Aorta (tissue), 5 donors: ENCODE measurements at regions not wholly inside any gene's neighbourhood (a gene's known extent, or its start where the extent isn't known, plus 50 kb on each side); places are given as distances from the start of the nearest gene placed in this dataset.

ENCODE experiments used
- ATAC-seq: fragments of 200-7000 bp; cut with Tn5 transposase; one replicate; pipeline ENCODE4 v1.9.1; 2022; ENCODE audit warnings: moderate library complexity; ENCODE audit not compliant: low FRiP score
- DNase-seq, 2 donors: peaks; one replicate each; pipeline ENCODE4 v3.0.0-alpha.2; 2020
- H3K27ac ChIP-seq, 2 donors: one replicate each; pipeline ENCODE4 v1.5.1; 2013; ENCODE audit warnings: low read length in 2 of 2, mild to moderate bottlenecking in 2 of 2, moderate library complexity in 2 of 2, control low read depth in 1 of 2, inconsistent platforms in 1 of 2, low read depth in 1 of 2
- H3K27me3 ChIP-seq, 2 donors: one replicate each; pipeline ENCODE4 v1.6.1; 2013; ENCODE audit warnings: control low read depth in 1 of 2, low read length in 1 of 2, mild to moderate bottlenecking in 1 of 2, moderate library complexity in 1 of 2; ENCODE audit not compliant: insufficient read depth in 2 of 2, control insufficient read depth in 1 of 2
- H3K36me3 ChIP-seq, 2 donors: one replicate each; pipeline ENCODE4 v1.6.1; 2013; ENCODE audit warnings: control low read depth in 1 of 2, low read length in 1 of 2, mild to moderate bottlenecking in 1 of 2; ENCODE audit not compliant: insufficient read depth in 2 of 2, control insufficient read depth in 1 of 2
- H3K4me1 ChIP-seq, 2 donors: one replicate each; pipeline ENCODE4 v1.6.1; 2013; ENCODE audit warnings: low read length in 2 of 2, control low read depth in 1 of 2, mild to moderate bottlenecking in 1 of 2, moderate library complexity in 1 of 2; ENCODE audit not compliant: insufficient read depth in 2 of 2, control insufficient read depth in 1 of 2
- H3K4me3 ChIP-seq, 2 donors: one replicate each; pipeline ENCODE4 v1.5.1; 2013; ENCODE audit warnings: low read length in 2 of 2, control low read depth in 1 of 2, mild to moderate bottlenecking in 1 of 2
- H3K9me3 ChIP-seq: one replicate; pipeline ENCODE4 v1.6.1; 2013; ENCODE audit warnings: mild to moderate bottlenecking, low read length; ENCODE audit not compliant: control insufficient read depth
- WGBS, 2 donors: extraction: QIAGEN DNeasy Blood & Tissue Kit; methylation state at CpG; one replicate each; pipeline ENCODE4 v1.1.7; 2013; 5-methylcytosine and 5-hydroxymethylcytosine counted together
- intact Hi-C, 2 donors: fragments of 100-400 bp; cut with DNase I; formaldehyde crosslinking; loops; one replicate each; pipeline versions ENCODE4 v1.14.2 to v1.15.0; 2022
- donor health status: healthy with polysubstance abuse.
- donor health status: Bipolar disorder and iron deficiency.
- donor health status: DM: no; HTN: no; CAD: no.
- donor health status: DM: no; HTN: no; CAD: no.
- donor health status: DM: yes; HTN: yes; CAD: no.

DNA sequence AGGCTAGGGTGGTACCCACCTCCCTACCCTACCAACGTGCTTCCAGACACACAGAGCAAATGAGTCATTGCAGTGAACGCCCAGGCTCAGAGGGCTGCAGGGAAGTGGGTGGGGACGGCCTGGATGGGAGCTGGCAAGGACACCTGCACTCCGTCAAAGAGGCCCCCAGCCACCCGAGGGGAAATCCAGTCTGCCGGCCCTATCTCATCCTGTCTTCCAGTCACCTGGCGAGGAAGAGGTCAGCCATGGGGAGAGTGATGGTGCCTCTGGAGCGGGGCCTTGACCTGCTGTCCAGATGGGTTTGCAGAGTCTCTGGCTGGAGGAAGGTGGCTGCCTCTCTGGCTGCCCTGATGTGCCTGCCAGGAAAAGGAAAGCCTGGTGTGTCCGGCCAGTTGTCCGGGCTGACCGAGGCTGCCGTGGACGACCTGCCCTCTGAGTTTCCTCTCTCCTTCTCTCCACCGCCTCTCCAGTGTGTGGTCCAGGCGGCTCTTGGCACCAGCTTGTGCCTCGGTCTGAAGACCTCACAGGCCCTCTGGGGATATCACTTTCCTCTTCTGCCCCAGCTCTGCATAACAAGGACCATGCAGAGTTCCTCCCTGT, 209.7 kb upstream of the COPS8 start:
- Histone ChIP-seq H3K36me3 (no peaks in the 10 kb centered on the region), H3K4me3 (no peak overlapping the region), H3K27me3 (no peaks in the 10 kb centered on the region), H3K27ac (no peak overlapping the region), H3K4me1 (no peaks in the 10 kb centered on the region), H3K9me3 (no peaks in the 10 kb centered on the region)
- DNase-seq (peak in 1 of 2 donors; percentile 74), ATAC-seq (peak; percentile 59)
- intact Hi-C loops: no loop called here
- WGBS, 2 donors: 86 to 90% methylated on average over 16 of the region's 16 CpGs

DNA sequence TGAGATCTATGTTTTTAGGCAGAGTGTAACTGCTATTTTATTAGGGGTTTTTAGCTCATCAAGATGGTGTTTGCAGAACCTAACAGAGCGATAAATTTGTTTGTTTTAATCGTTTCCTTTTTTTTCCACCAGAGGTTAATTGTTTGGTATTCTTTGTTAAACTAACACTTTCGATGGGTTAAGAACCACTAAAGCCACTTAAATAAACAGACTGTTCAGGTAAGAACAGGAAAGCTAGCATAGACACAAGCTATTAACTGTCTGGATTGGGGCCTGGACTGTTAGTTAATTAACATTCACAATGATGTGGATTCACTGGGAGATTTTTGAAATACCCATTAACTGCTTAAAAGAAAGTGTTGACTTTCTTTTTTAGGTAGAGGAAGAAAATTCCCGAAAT, 209.0 kb upstream of the COPS8 start:
- H3K36me3 ChIP-seq: no peaks in the 10 kb centered on the region
- no peak overlapping the region for H3K27ac ChIP-seq
- H3K9me3 ChIP-seq: no peaks in the 10 kb centered on the region
- no peaks in the 10 kb centered on the region for H3K27me3 ChIP-seq
- H3K4me3 ChIP-seq: no peak overlapping the region
- intact Hi-C loops: no loop called here
- no peaks in the 10 kb centered on the region for H3K4me1 ChIP-seq
- DNase-seq (no peak), ATAC-seq (no peak)
- 93 to 94% methylated on average over 4 of the region's 4 CpGs for WGBS, 2 donors

DNA sequence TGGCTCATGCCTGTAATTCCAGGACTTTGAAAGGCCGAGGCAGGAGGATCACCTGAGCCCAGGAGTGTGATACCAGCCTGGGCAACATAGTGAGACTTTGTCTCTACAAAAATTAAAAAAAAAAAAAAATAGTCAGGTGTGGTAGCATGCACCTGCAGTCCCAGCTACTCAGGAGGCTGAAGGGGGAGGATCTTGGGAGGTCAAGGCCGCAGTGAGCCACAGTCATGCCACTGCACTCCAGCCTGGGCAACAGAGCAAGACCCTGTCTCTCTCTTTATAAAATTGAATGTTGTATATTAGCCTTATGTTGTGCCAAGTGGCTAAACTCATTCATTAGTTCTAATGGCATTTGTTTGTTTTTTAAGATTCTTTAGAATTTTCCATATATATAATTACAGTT, 207.7 kb upstream of the COPS8 start:
- no peak for DNase-seq
- no peaks in the 10 kb centered on the region for H3K9me3 ChIP-seq
- no peak overlapping the region for H3K27ac ChIP-seq
- no peak for ATAC-seq
- intact Hi-C loops: no loop called here
- no peaks in the 10 kb centered on the region for H3K27me3 ChIP-seq
- H3K4me3 ChIP-seq: no peak overlapping the region
- no peaks in the 10 kb centered on the region for H3K4me1 ChIP-seq
- H3K36me3 ChIP-seq: no peaks in the 10 kb centered on the region
- WGBS, 2 donors: 97 to 100% methylated on average over 2 of the region's 2 CpGs

DNA sequence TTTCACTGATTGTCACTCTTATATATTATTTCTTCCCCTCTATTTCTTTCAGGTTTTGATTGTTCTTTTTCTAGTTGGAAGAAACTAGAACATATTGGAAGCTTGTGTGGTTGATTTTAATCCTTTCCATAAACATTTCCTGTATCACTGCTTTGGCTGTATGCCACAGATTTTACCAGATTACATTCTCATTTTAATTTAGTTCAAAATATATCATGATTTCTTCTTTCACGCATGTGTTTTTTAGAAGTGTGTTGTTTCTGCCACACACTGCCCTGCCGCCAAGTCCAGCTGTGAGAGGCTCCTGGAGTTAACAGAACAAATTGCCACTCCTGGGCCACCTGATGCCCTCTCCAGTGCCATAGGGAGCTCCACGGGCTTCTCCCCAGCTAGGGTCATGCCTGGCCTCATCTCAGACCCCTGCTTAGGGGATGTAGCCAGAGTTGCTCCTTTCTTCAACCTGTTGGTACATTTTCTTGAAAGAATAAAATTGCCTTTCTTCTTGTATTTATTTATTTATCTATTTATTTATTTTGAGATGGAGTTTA, 206.2 kb upstream of the COPS8 start:
- Histone ChIP-seq H3K4me3 (no peak overlapping the region), H3K27me3 (no peaks in the 10 kb centered on the region), H3K9me3 (no peaks in the 10 kb centered on the region), H3K36me3 (no peaks in the 10 kb centered on the region), H3K4me1 (no peaks in the 10 kb centered on the region), H3K27ac (no peak overlapping the region)
- intact Hi-C loops: no loop called here
- peak in 1 of 2 donors; percentile 26 for DNase-seq
- 89 to 91% methylated on average over 3 of the region's 3 CpGs for WGBS, 2 donors
- ATAC-seq: no peak

DNA sequence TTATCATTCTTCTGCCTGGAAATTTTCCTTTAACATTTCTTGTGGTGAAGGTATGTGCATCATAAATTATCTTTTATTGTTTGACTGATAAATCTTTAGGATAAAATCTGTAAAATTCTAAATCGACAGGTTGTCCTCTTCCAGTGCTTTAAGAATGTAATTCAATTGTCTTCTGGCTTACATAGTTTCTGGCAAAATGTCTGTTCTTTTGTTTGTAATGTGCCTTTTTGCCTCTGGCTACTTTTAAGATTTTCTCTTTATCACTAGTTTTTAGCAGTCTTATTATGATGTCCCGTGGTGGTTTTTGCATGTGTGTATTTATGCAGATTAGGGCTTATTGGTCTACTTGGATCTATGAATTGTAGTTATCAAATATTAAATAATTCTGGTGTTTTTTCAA, 203.6 kb upstream of the COPS8 start:
- ATAC-seq (no peak), DNase-seq (no peak)
- WGBS, 2 donors: 91 to 94% methylated on average over 2 of the region's 2 CpGs
- no peaks in the 10 kb centered on the region for H3K4me1 ChIP-seq
- no peaks in the 10 kb centered on the region for H3K36me3 ChIP-seq
- no peaks in the 10 kb centered on the region for H3K27me3 ChIP-seq
- no peak overlapping the region for H3K4me3 ChIP-seq
- H3K27ac ChIP-seq: no peak overlapping the region
- no peaks in the 10 kb centered on the region for H3K9me3 ChIP-seq
- intact Hi-C loops: loop anchor here (10.0 kb wide), 4 partner anchors 77 to 307 kb away; no protein-coding TSS in a partner anchor

DNA sequence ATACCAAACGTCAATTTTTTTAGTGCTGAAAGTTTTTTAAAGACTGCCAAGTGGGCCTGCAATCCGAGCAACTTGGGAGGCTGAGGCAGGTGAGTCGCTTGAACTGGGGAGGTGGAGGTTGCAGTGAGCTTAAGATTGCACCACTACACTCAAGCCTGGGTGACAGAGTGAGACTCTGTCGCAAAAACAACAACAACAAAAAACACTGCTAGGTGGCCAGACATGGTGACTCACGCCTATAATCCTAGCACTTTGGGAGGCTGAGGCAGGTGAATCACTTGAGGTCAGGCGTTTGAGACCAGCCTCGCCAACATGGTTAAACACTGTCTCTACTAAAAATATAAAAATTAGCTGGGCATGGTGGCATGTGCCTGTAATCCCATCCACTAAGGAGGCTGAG, 202.8 kb upstream of the COPS8 start:
- Histone ChIP-seq H3K9me3 (no peaks in the 10 kb centered on the region), H3K4me3 (no peak overlapping the region), H3K36me3 (no peaks in the 10 kb centered on the region), H3K27me3 (no peaks in the 10 kb centered on the region), H3K4me1 (peaks cover 1 to 2% of the 10 kb centered on the region in 2 donors), H3K27ac (no peak overlapping the region)
- DNase-seq (no peak), ATAC-seq (no peak)
- intact Hi-C loops: loop anchor here (10.0 kb wide), 4 partner anchors 78 to 308 kb away; no protein-coding TSS in a partner anchor
- 92 to 93% methylated on average over 7 of the region's 7 CpGs for WGBS, 2 donors

DNA sequence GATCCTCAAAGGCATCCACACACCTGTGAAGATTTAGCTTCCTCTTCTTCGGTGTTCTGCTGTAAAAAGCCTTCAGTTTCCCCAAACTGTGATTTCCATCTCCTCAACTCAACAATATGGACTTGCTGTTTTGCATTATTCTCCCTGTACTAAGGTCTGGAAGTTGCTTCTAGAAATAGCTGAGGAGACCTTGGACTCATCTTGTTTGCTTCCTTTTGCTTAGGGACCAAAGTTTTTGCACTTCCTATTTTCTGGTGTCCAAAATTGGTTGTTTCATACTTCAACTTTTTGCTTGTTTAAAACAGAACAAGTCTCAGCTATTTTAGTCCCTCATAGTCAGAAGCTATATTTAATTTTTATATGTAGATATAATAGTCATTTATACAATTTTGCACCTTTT, 201.9 kb upstream of the COPS8 start:
- no peak overlapping the region for H3K4me3 ChIP-seq
- ATAC-seq (no peak), DNase-seq (no peak)
- H3K9me3 ChIP-seq: no peaks in the 10 kb centered on the region
- WGBS, 2 donors: 91 to 96% methylated on average over 1 of the region's 1 CpG
- H3K4me1 ChIP-seq: peaks cover 5 to 6% of the 10 kb centered on the region in 2 donors
- H3K27me3 ChIP-seq: no peaks in the 10 kb centered on the region
- no peak overlapping the region for H3K27ac ChIP-seq
- no peaks in the 10 kb centered on the region for H3K36me3 ChIP-seq
- intact Hi-C loops: loop anchor here (10.0 kb wide), 4 partner anchors 79 to 309 kb away; no protein-coding TSS in a partner anchor

DNA sequence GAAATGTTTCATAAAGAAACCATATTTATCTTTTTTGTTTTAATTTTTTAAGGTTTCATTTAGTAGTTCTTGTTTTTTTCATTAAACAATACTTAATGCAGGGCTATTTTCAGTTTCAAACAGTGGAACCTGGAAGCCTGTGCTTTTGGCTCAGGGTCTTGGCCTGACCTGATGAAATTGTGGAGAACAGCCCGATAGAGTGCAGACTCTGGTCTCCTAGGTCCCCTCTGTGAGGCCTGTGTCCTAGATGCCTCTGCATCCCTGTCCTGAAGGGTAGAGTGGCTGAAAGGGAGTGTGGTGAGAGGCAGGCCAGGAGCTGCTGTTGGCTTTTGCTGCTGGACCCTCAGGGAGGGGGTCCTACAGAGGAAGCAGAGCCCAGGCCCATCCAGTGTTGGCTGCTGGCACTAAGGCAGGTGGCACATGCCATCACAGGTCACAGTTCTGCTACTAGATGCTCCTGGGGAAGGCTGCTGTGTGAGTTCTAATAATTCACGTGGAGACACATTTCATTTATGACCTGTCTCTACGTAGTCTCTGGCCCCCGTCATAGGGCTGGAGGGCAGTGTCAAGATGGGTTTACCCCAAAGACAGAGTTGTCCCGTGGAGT, 201.0 kb upstream of the COPS8 start:
- no peak for ATAC-seq
- WGBS, 2 donors: 69 to 70% methylated on average over 5 of the region's 5 CpGs
- intact Hi-C loops: loop anchor here (5.0 to 10.0 kb wide), 5 partner anchors 42 to 310 kb away; no protein-coding TSS in a partner anchor

DNA sequence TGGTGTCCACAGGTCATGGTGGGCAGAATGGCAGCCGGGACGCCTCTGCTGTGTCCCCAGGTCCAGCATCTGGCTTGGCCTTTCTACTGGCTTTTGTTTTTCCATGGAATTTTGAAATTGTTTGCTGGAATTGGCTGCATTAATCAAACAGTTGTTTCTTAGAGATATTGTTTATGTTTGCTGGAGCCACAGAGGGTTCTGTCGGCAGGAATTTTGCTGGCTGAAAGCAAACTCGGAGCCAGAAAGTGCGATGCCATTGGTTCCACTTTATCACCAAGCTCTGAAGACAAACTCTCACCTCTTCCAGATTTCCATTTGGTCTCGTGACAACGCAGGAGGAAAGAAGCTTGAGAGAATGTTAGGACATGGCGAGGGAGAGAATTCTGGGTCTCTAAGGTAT, 199.2 kb upstream of the COPS8 start:
- peaks cover 5 to 6% of the 10 kb centered on the region in 2 donors for H3K4me1 ChIP-seq
- no peaks in the 10 kb centered on the region for H3K9me3 ChIP-seq
- H3K27ac ChIP-seq: no peak overlapping the region
- intact Hi-C loops: loop anchor here (5.0 to 10.0 kb wide), 5 partner anchors 44 to 312 kb away; no protein-coding TSS in a partner anchor
- no peak overlapping the region for H3K4me3 ChIP-seq
- WGBS, 2 donors: 86 to 88% methylated on average over 8 of the region's 8 CpGs
- no peaks in the 10 kb centered on the region for H3K36me3 ChIP-seq
- DNase-seq: no peak
- H3K27me3 ChIP-seq: no peaks in the 10 kb centered on the region
- ATAC-seq: no peak

More for the DNA sequence above, 201.0 kb upstream of the COPS8 start:
- H3K27me3 ChIP-seq: no peaks in the 10 kb centered on the region
- no peak overlapping the region for H3K4me3 ChIP-seq
- H3K36me3 ChIP-seq: no peaks in the 10 kb centered on the region
- no peak for DNase-seq
- no peak overlapping the region for H3K27ac ChIP-seq
- H3K9me3 ChIP-seq: no peaks in the 10 kb centered on the region
- H3K4me1 ChIP-seq: peaks cover 5 to 6% of the 10 kb centered on the region in 2 donors
